Neural crest cell (in vitro differentiated cells): ENCODE measurements at regions not wholly inside any gene's neighbourhood (a gene's known extent, or its start where the extent isn't known, plus 50 kb on each side); places are given as distances from the start of the nearest gene placed in this dataset.
"Not testable (repeated sequence)": the region's sequence is repeated elsewhere in the genome, so short reads cannot be mapped to it uniquely, and the experiment has no call there.

Experiments
- DNase-seq: peaks from one replicate; pipeline ENCODE4 v3.0.0; 2021; ENCODE audit warnings: low read depth, mixed read lengths, low spot score
- H3K27ac Mint-ChIP-seq: one replicate; pipeline ENCODE4 v1.8.0; 2021; ENCODE audit warnings: mild to moderate bottlenecking, mixed read lengths; ENCODE audit not compliant: unreplicated experiment
- H3K27me3 Mint-ChIP-seq: 2 replicates; pipeline ENCODE4 v1.8.0; 2021; ENCODE audit warnings: low read depth, mild to moderate bottlenecking, mixed read lengths
- H3K36me3 Mint-ChIP-seq: 2 replicates; pipeline ENCODE4 v1.8.0; 2021; ENCODE audit warnings: low read depth, mild to moderate bottlenecking, mixed read lengths
- H3K4me1 Mint-ChIP-seq: 2 replicates; pipeline ENCODE4 v1.8.0; 2021; ENCODE audit warnings: mixed read lengths
- H3K4me3 Mint-ChIP-seq: one replicate; pipeline ENCODE4 v1.8.0; 2021; ENCODE audit warnings: mild to moderate bottlenecking, mixed read lengths
- H3K9me3 Mint-ChIP-seq: 2 replicates; pipeline ENCODE4 v1.8.0; 2021; ENCODE audit warnings: mixed read lengths
- CTCF ChIP-seq: fragments of 200-600 bp; sonication (generic); conservative IDR thresholded peaks from 2 replicates; pipeline ENCODE4 v1.5.0; 2021; ENCODE audit warnings: antibody characterized with exemption, mild to moderate bottlenecking

- H3K9me3 Mint-ChIP-seq, result peaks cover 8% of the 10 kb centered on the region
- no peaks in the 10 kb centered on the region for H3K27me3 Mint-ChIP-seq
- no peak for DNase-seq
- H3K36me3 Mint-ChIP-seq, result peaks cover 41% of the 10 kb centered on the region
- H3K4me3 Mint-ChIP-seq, result no peak overlapping the region
- TF ChIP-seq CTCF, result no peak
- no peaks in the 10 kb centered on the region for H3K4me1 Mint-ChIP-seq
- no peak overlapping the region for H3K27ac Mint-ChIP-seq
These were observed 130.0 kb upstream of the NR2F2 start for GRCh38 chr15:96200357-96200967.

- peaks cover 9% of the 10 kb centered on the region for H3K9me3 Mint-ChIP-seq
- no peak for TF ChIP-seq CTCF
These were observed 128.8 kb upstream of the NR2F2 start for GRCh38 chr15:96201696-96202095.

GRCh38 chr15:96205588-96205987 is 124.9 kb upstream of the NR2F2 start:
- not testable (repeated sequence) for H3K4me1 Mint-ChIP-seq, H3K27me3 Mint-ChIP-seq, H3K9me3 Mint-ChIP-seq, H3K27ac Mint-ChIP-seq, H3K4me3 Mint-ChIP-seq, DNase-seq
- H3K36me3 Mint-ChIP-seq, result peaks cover 33% of the 10 kb centered on the region

More at GRCh38 chr15:96201696-96202095, 128.8 kb upstream of the NR2F2 start:
- Mint-ChIP-seq H3K36me3 (peaks cover 41% of the 10 kb centered on the region), H3K4me1 (no peaks in the 10 kb centered on the region), H3K27ac (no peak overlapping the region), H3K27me3 (no peaks in the 10 kb centered on the region), H3K4me3 (no peak overlapping the region)
- no peak for DNase-seq

GRCh38 chr15:96207377-96208006 is 123.0 kb upstream of the NR2F2 start:
- TF ChIP-seq CTCF, result no peak

GRCh38 chr15:96209285-96209735 is 121.2 kb upstream of the NR2F2 start:
- no peak for TF ChIP-seq CTCF
- DNase-seq, result no peak
- Mint-ChIP-seq H3K36me3 (peaks cover 21% of the 10 kb centered on the region), H3K4me3 (no peak overlapping the region), H3K4me1 (no peaks in the 10 kb centered on the region), H3K27me3 (no peaks in the 10 kb centered on the region), H3K9me3 (peaks cover 2% of the 10 kb centered on the region), H3K27ac (peak overlapping the region; percentile 85)

More at GRCh38 chr15:96207377-96208006, 123.0 kb upstream of the NR2F2 start:
- no peak for DNase-seq
- no peaks in the 10 kb centered on the region for H3K27me3 Mint-ChIP-seq
- no peak overlapping the region for H3K4me3 Mint-ChIP-seq
- peaks cover 2% of the 10 kb centered on the region for H3K9me3 Mint-ChIP-seq
- H3K4me1 Mint-ChIP-seq, result no peaks in the 10 kb centered on the region
- H3K27ac Mint-ChIP-seq, result no peak overlapping the region
- peaks cover 24% of the 10 kb centered on the region for H3K36me3 Mint-ChIP-seq

- H3K27ac Mint-ChIP-seq, result no peak overlapping the region
- peaks cover 11% of the 10 kb centered on the region for H3K36me3 Mint-ChIP-seq
- no peak for TF ChIP-seq CTCF
- no peaks in the 10 kb centered on the region for H3K4me1 Mint-ChIP-seq
- DNase-seq, result no peak
- no peak overlapping the region for H3K4me3 Mint-ChIP-seq
- peaks cover 3% of the 10 kb centered on the region for H3K9me3 Mint-ChIP-seq
- no peaks in the 10 kb centered on the region for H3K27me3 Mint-ChIP-seq
These were observed 117.5 kb upstream of the NR2F2 start for GRCh38 chr15:96213045-96213444.
